HCT116 (cell line): ENCODE measurements at regions not wholly inside any gene's neighbourhood (a gene's known extent, or its start where the extent isn't known, plus 50 kb on each side); places are given as distances from the start of the nearest gene placed in this dataset.
"Not testable (repeated sequence)": the region's sequence is repeated elsewhere in the genome, so short reads cannot be mapped to it uniquely, and the experiment has no call there.

ENCODE experiments used
- ATAC-seq: fragments of 200-7000 bp; cut with Tn5 transposase; 2 replicates; pipeline ENCODE4 v1.9.1; 2020; ENCODE audit warnings: mild to moderate bottlenecking, moderate library complexity
- BruUV-seq: library from RNA; stranded (reverse); fragments of 400-500 nt; replicated peaks from 2 replicates; lab custom pipeline; 2021; lab: Mats Ljungman, UMichigan
- CTCF ChIA-PET: fragments of 300-600 bp; sonication (Branson Sonifier 250); formaldehyde crosslinking; loops from one replicate; lab custom pipeline; 2021; ENCODE audit warnings: antibody characterized with exemption; lab: Charles Lee
- POLR2A ChIA-PET: fragments of 300-600, 350-600 bp; sonication (Branson Sonifier 250); formaldehyde crosslinking; loops from one replicate; lab custom pipeline; 2021; ENCODE audit warnings: antibody characterized with exemption; lab: Charles Lee
- RAD21 ChIA-PET, 2 experiments: fragments of 300-600 bp; sonication (Branson Sonifier 250); formaldehyde crosslinking; loops; one replicate each; lab custom pipeline; 2023; ENCODE audit warnings: low total read pairs in 2 of 2; ENCODE audit not compliant: uncharacterized antibody in 2 of 2, unreplicated experiment in 2 of 2, low non-redundant PET in 1 of 2; lab: Charles Lee
- DNase-seq: peaks from one replicate; pipeline ENCODE4 v3.0.0-alpha.2; 2010; ENCODE audit warnings: low read depth, low spot score
- H2AFZ ChIP-seq: fragments of 200-600 bp; shearing (Covaris generic), sonication (generic); 2 replicates; pipeline ENCODE4 v1.6.1; 2017; ENCODE audit warnings: low read depth, mixed run types, mixed read lengths, antibody characterized with exemption, low read length; ENCODE audit not compliant: poor library complexity, severe bottlenecking
- H3K27ac ChIP-seq: 2 replicates; pipeline ENCODE4 v1.5.1; 2012; ENCODE audit warnings: low read depth, low read length
- H3K27me3 ChIP-seq: fragments of 200-600 bp; sonication (generic); 2 replicates; pipeline ENCODE4 v1.6.1; 2016; ENCODE audit warnings: mixed run types, low read length, mixed read lengths; ENCODE audit not compliant: insufficient read depth
- H3K36me3 ChIP-seq, 2 experiments: fragments of 200-500 bp in 1 of 2; fragments of 200-600 bp in 1 of 2; sonication (Bioruptor generic) in 1 of 2; sonication (generic) in 1 of 2; 2 replicates each; pipeline versions ENCODE4 v1.5.1 to v1.6.1; 2014 to 2016; ENCODE audit warnings: low read length in 2 of 2, inconsistent platforms in 1 of 2, mixed read lengths in 1 of 2, mixed run types in 1 of 2; ENCODE audit not compliant: insufficient read depth in 2 of 2, control insufficient read depth in 1 of 2
- H3K4me1 ChIP-seq, 2 experiments: fragments of 200-600 bp in 1 of 2; sonication (generic) in 1 of 2; 2 replicates each; pipeline versions ENCODE4 v1.5.1 to v1.6.1; 2012 to 2017; ENCODE audit warnings: low read length in 2 of 2, inconsistent platforms in 1 of 2, mild to moderate bottlenecking in 1 of 2, mixed read lengths in 1 of 2, mixed run types in 1 of 2, moderate library complexity in 1 of 2; ENCODE audit not compliant: insufficient read depth in 2 of 2, control insufficient read depth in 1 of 2
- H3K4me2 ChIP-seq: fragments of 200-600 bp; sonication (generic); 2 replicates; pipeline ENCODE4 v1.6.1; 2017; ENCODE audit warnings: mixed run types, low read length, mixed read lengths
- H3K4me3 ChIP-seq, 2 experiments: fragments of 200-600 bp in 1 of 2; sonication (generic) in 1 of 2; replicated peaks in 1 of 2; 2 replicates each; pipeline ENCODE4 v1.5.1; 2011 to 2016; ENCODE audit warnings: low read length in 2 of 2, control low read depth in 1 of 2, low read depth in 1 of 2, mild to moderate bottlenecking in 1 of 2, mixed read lengths in 1 of 2, mixed run types in 1 of 2
- H3K79me2 ChIP-seq: fragments of 200-600 bp; sonication (generic); 2 replicates; pipeline ENCODE4 v1.6.1; 2017; ENCODE audit warnings: mild to moderate bottlenecking, mixed run types, low read length, moderate library complexity, mixed read lengths; ENCODE audit not compliant: insufficient read depth
- H3K9ac ChIP-seq: fragments of 200-600 bp; sonication (generic); 2 replicates; pipeline ENCODE4 v1.6.1; 2016; ENCODE audit warnings: low read length, mixed read lengths
- H3K9me2 ChIP-seq: fragments of 200-600 bp; sonication (generic), shearing (Covaris generic); 2 replicates; pipeline ENCODE4 v1.6.1; 2017; ENCODE audit warnings: mixed run types, mild to moderate bottlenecking, moderate library complexity; ENCODE audit not compliant: insufficient read depth
- H3K9me3 ChIP-seq, 2 experiments: fragments of 200-500 bp in 1 of 2; fragments of 200-600 bp in 1 of 2; sonication (Bioruptor generic) in 1 of 2; sonication (generic) in 1 of 2; 2 replicates each; pipeline ENCODE4 v1.6.1; 2014 to 2017; ENCODE audit warnings: low read length in 2 of 2, mixed read lengths in 2 of 2, inconsistent platforms in 1 of 2, low read depth in 1 of 2, mild to moderate bottlenecking in 1 of 2, mixed run types in 1 of 2, moderate library complexity in 1 of 2; ENCODE audit not compliant: control insufficient read depth in 1 of 2, insufficient read depth in 1 of 2
- H4K20me1 ChIP-seq: fragments of 200-600 bp; sonication (generic), shearing (Covaris generic); 2 replicates; pipeline ENCODE4 v1.6.1; 2017; ENCODE audit warnings: mixed run types, mild to moderate bottlenecking, moderate library complexity; ENCODE audit not compliant: insufficient read depth
- intact Hi-C: fragments of 100-400 bp; cut with micrococcal nuclease; formaldehyde crosslinking; loops from 2 replicates; pipeline ENCODE4 v1.10.0; 2022

GRCh38 chr16:46386805-46387620, 234.2 kb downstream of the SHCBP1 start:
- H3K27me3 ChIP-seq, H3K27ac ChIP-seq, H3K9me2 ChIP-seq, H3K4me1 ChIP-seq, H3K4me3 ChIP-seq, H3K4me2 ChIP-seq, ATAC-seq, intact Hi-C loops, DNase-seq, POLR2A ChIA-PET, CTCF ChIA-PET, BruUV-seq, H3K9ac ChIP-seq, H4K20me1 ChIP-seq, H3K36me3 ChIP-seq, H2AFZ ChIP-seq, RAD21 ChIA-PET, H3K79me2 ChIP-seq: not testable (repeated sequence)
- H3K9me3 ChIP-seq: peaks cover 5 to 11% of the 10 kb centered on the region in 2 experiments; a peak in 2 of 4 replicates

DNA sequence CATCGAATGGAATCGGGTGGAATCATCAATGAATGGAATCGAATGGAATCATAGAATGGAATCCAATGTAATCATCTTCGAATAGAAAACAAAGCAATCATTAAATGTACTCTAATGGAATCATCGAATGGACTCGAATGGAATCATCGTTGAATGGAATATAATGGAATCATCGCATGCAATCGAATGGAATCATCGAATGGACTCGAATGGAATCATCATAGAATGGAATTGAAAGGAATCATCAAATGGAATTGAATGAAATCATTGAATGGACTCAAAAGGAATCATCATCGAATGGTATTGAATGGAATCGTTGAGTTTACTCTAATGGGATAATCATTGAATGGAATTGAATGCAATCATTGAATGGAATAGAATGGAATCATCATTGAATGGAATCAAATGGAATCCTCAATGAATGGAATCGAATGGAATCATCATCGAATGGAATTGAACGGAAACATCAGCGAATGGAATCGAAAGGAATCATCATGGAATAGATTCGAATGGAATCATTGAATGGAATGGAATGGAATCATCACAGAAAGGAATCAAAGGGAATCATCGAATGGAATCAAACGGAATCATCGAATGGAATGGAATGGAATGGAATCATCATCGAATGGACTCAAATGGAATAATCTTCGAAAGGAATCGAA, 234.9 kb downstream of the SHCBP1 start:
- POLR2A ChIA-PET, H3K79me2 ChIP-seq, BruUV-seq, H3K27ac ChIP-seq, H3K9me2 ChIP-seq, H4K20me1 ChIP-seq, H3K36me3 ChIP-seq, H3K4me2 ChIP-seq, H3K4me1 ChIP-seq, H3K27me3 ChIP-seq, H2AFZ ChIP-seq, ATAC-seq, intact Hi-C loops, CTCF ChIA-PET, RAD21 ChIA-PET, H3K9ac ChIP-seq, H3K4me3 ChIP-seq, DNase-seq: not testable (repeated sequence)
- H3K9me3 ChIP-seq: peaks cover 7 to 13% of the 10 kb centered on the region in 2 experiments; a peak in 2 of 4 replicates
